Amniotic stem cell (primary cell): ENCODE measurements at regions not wholly inside any gene's neighbourhood (a gene's known extent, or its start where the extent isn't known, plus 50 kb on each side); places are given as distances from the start of the nearest gene placed in this dataset.

Experiments used
- DNase-seq: peaks from one replicate; lab custom pipeline; 2025; lab: John Stamatoyannopoulos, UW

DNA sequence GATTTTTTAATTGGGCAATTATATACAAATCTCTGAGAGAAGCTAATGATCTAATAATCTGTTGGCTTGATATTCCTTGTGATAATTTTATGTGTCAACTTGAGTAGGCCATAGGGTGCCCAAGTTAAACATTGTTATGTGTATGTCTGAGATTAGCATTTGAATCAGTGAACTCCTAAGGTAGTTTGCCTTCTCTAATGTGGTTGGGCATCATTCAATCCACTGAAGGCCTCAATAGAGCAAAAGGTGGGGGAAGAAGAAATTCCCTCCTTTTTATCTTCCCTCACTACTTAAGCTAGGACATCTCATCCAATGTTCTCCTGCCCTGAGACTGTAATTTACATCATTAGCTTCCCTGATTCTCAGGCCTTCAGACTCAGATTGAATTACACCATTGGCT lies 394.5 kb downstream of the LMO4 start:
- no peak for DNase-seq

DNA sequence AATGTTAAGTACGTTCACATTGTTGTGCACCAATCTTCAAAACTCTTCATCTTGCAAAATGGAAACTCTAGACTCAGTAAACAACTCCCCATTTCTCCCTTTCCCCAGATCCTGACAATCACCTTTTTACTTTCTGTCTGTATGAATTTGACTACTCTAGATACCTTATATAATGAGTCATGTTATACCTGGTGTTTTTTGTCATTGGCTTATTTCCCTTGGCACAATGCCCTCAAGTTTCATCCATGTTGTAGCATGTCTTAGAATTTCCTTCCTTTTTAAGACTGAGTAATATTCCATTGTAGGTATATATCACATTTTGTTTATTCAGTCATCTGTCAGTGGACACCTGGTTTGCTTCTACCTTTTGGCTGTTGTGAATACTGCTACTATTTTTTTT lies 399.5 kb downstream of the LMO4 start:
- DNase-seq: no peak

DNA sequence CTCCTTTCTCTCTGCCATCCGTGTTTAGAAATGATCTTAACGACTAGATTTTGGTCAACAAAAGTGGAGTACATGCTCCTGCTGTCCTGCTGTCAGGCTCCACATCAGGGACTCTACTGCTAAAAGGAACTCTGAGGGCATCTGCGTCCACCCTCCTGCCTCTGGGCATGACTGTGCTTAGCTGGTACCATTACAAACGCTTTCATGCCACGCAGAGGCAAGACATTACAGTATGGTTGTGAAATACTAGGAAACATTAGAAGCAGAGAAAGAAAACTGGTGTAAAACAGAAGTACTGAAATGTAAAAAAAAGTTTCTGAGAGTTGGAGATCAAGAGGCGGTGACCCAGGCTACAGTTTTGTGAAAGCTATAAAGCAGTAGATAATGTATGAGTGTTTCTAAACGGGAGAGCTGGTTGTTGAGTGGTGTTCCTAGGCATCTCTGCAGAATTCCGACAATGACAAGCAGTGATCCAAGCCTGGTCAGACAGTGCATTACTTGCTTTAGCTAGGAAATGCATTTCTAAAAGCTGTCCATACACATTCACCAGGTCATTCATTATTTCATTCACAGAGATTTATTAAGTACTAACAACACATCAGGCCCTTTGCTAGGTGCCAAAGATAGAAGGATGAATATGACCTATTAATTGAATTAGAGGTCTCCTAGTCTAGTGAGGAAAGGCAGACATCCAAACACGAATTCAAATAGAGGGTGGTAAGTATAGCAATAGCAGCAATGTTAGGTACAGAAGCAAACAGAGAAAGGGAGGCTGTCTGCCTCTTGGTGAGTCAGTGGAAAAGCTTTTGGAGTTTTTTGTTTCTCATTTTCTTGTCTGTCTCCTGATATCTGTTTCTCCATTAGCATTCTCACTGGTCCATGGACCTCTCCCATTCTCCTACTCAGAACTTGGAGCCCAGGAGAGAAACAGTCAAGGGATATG lies 401.9 kb downstream of the LMO4 start:
- no peak for DNase-seq

DNA sequence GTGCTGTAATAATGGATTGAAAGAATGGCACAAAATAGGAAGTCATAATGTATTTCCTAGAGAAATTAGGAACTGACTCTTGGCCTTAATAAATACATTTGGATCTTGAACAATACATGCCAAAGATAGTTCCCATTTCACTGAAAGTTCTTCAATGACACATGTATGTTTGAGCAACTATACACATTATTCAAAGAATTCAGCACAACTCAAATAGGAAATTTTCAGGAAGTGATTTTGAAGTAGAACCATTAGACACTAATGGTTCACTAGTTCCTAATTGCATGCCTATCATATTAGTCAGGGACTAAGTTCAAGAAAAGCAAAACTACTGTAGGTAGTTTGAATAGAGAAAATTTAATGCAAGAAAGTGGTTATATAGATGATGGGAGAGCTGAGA lies 404.7 kb downstream of the LMO4 start:
- DNase-seq: no peak

DNA sequence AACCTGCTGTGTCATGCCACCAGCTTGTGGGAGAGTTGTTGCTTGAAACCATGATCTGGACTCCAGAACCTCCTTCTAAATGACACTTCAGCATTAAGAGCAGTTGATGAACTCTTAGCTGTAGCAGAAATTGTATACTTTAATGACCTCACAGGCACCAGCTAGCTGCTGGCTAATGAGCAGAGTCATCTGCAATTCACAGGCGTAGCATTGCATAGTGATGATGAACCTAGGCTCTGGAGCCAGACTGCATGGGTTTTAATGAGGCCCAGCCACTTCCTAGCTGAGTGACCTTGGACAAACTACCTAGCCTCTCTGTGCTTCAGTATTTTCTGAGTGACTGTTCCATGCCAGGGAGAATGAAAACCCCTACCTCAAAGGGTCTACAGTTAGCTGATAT lies 407.1 kb downstream of the LMO4 start:
- no peak for DNase-seq

DNA sequence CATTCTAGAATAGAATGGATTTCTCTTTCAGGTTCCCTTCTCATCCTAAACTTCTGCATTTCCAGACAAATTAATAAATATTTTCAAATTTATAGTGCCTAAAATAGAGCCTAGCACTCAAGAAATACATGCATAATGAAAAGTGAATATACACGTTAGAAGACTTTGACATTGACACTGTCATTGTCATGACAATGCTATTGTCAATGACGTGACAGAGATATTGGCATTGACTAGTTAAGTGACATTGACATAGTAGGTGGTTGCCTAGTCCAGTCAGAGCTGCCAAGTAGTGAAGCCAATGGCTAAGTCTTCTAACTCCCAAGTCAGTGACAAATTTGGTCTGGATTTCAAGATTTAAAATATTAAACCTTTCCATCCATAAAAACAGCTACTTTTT lies 410.5 kb downstream of the LMO4 start:
- DNase-seq: no peak

DNA sequence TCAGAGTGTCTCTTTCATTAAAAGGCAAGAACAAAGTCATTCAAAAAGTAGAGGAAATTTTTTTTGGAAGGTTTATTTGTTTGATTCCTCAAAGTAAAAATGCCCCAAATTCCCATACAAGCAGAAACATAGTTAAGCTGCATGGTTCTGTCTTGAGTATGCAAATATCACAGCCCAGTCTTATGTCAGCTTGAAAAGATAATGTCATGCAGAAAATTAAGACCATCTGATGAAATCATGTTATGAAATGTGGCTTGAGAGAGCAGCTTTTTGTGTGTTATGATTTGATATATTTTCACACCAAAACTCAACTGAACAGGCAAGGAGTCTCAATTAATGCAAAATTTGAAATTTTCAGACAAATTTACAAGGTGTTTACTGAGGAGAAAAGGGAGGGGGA lies 411.0 kb downstream of the LMO4 start:
- no peak for DNase-seq

DNA sequence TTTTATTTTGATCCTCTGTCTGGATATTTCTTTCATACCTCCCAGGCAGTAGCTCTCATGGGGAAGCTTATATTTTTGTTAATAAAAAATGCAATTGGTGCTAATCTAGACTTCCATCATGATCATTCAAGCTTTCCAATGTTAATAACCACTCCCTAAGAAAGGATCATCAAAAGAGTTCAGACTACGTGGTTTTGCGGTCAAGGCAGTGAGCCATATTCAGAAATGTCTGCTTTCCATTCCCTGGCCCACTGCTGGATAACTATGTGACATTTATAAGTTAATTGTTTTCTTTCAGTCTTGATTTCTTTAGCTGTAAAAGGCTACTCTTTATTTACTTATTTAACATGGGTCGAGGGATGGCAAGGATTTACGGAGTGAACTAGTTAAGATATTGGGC lies 414.6 kb downstream of the LMO4 start:
- no peak for DNase-seq

DNA sequence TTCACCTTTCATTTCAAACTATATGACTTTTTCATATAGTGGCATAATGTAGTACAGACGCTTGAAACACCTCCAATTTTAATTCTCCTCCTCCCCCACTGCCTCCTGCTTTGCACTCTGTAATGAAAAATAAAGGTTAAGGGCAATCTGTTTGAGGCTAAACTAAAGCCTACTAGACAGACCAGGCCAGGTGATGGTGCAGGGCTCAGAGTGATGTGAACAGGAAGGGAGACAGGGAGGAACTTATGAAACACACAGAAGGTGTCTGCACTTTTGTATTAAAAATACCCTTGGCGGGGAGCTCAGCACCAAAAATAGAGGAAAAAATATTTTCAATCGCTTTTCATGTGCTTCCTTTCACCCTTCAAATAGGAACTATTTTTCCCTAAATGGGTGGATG lies 415.4 kb downstream of the LMO4 start:
- no peak for DNase-seq

DNA sequence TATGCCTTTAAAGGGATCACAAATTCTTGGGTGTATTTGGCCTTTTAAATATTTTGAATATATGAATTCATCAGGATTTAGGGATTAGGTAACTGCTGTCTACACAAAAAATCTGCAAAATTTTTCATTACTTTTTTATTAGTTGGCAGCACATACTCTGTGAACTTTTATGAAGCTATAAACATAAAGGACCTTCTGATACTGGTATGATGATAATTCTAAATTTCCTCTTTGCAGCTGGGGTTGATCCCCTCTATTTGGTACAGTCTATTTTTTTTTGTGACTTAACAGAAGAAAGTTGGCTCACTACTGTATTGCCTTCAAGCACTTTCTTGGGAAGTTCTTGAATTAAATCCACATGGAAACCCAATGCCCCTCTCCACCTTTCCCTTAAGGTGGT lies 416.1 kb downstream of the LMO4 start:
- DNase-seq: no peak

DNA sequence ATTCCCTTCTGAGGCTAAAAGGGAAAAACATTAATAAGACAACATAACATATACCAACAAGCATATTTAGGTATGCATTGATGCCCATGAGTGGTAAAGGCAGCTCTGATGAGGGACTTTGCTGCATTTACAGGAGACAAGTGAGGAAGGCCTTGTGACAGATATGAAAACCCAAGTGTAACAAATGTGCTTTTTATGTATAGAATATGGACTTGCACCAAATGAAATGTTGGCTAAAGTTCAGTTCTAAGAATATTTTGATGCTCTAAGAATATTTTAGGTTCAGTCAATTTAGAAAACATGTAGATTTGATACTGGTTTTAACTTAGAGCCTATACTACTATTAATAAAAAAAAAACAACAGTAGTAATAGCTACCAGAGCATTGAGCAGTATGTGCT lies 424.7 kb downstream of the LMO4 start:
- DNase-seq: no peak

DNA sequence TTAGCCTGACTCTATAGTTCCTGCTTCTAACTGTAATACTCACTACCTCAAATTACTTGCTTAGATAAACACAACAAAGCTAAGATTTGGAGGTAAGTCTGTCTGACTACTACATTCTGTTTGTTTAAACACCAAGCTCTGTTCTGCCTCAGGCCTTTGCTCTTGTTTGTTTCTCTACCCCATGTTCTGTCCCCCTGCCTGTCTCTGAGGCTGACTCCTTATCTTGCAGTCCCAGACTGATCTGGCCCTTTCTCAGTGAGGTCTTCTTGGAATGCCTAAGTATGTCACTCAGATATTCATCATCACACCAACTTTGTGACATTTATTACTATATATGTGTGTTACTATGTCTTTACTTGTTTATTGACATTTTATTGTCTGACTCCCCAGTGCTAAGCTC lies 425.5 kb downstream of the LMO4 start:
- DNase-seq: no peak

DNA sequence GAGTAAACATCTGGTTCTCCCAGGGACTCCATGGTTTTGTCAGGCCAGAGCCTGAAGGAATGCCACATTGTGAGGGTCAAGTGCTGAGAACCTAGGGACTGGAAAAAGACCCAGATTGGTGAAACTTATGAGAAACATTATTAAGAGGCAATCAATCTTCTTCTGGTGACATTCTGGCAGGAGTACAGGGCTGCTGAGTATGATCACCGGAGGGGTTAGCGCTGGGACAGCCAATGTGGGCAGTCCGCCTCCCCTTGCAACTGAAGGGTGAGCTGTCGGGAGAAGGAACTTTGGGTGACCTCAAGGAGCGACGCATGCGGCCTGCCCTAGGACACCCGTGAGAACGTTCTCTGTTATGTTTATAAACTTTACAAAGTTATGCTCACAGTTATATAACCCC lies 429.0 kb downstream of the LMO4 start:
- no peak for DNase-seq

DNA sequence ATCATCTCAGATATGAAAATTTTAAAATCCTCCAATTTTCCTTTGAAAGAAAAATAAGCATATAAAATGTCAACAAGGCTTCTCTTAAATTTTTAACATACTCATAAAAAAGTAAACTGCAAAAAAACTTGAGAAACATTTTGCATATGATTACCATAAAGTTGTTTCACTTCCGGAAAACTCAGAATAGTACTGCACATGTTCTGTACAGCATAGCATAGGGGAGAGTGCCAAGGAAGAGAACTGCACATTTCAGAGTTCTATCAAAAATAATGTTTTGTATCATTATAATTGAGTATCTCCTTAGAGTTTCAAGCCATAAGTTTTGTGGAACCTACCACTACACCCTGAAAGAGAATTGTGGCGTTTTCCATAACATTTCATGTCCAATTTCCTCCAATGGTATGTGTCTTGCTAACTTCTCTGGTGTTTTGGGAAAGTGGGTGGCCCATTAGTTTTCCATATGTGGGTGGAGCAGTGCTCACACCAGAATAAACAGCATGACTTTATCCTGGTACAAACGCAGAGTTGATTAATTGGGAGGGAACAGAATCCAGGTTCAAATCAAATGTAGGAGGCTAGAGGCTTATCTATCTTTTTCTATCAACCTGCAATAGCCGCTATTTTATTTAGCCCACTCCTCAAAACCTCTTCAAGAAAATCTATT lies 430.9 kb downstream of the LMO4 start:
- DNase-seq: no peak

DNA sequence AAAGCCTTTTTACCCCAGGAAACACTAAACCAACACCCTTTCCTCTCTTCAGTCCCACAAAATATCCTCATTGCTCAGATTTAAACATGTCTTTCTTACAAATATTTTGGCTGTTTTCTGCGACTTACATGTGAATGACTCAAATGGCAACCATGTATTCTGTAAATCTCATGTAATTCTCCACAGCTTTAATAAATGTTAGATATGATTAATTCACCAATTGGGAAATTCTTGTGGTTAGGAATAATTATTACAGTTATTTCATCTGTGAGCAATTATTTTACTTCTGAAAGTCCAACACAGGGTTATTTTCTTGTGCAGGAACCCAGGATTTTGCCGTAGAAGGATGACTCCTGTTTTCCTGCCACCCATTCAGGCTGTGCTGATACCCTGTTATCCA lies 431.5 kb downstream of the LMO4 start:
- DNase-seq: no peak

DNA sequence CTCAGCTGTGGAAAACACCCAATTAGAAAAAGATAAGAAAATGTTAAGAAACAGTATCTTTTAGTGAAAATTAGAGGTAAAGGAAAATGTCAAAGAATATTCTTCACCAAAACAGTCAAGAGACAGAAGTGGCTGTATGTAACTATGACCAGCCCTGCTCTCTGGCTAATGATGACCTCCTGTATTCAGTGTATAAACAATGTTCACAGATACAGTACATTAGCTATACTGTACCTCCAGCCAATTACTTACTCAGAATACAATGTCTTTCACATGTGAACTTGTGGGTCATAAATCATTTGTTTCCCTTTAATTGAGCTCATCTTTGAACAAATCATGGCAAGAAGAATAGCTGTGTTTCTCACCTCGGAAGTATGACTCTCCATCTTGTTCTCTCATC lies 432.0 kb downstream of the LMO4 start:
- no peak for DNase-seq

DNA sequence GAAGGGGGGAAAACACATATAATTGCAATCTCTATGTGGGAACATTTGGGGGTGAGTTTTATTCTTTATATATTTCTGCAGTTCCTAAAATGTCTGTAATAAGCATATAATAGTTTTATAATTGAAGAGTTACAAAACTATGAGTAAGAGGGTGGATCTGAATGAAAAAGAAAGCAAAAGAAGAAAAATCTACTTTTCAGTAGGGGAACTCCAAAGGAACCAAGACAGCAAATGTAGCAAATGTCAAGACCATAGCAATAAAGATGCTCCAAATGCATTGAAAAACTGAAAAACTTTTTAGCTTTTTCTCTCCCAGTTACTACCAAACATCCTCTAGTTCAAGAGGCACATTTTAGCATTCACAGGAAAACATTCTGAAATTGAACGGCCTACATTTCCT lies 434.8 kb downstream of the LMO4 start:
- DNase-seq: no peak

DNA sequence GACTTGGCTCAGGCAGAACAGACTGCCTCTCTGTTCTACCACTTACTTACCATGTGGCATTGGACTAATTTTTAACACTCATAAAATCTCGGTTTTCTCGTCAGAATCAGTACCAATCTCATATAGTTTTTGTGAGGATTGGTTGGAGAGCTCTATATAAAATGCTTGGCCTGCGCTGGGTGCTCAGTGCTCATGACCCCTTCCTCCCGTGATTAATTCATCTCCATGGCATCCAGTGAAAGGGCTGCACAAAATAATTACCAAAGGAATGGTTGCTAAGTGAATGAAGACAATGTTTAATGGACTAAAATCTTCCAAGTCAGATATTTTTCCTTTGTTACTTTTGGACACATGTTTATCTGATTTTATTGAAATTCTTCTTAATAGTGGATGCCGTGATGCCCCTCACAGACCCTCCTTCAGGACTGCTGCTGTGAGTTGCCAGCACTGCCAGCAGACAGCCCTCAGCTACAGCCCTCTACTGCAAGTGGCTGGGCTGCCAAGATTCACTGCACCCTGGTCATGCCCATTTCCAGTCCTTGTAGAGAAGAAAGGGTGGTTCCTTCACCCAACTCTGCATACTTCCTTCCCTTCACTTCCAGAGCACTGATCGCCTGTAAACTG lies 436.5 kb downstream of the LMO4 start:
- DNase-seq: no peak

DNA sequence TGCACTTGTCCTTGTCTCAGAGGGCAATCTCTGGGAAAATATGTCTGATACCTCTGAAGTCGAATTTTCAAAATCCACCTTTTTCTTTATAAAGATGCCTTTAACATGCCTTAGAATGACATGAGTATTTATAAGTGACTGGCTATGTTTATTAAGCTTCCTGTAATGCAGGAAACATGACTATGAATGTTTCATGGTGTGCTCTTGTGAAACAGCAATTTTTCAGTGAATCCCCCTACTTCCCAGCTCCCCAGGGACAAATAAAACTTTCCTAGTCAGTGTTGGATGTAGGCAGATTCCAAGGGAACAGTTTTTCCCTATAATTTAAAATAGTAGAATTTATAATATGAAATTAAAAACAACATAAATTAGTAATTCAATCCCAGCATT lies 437.0 kb downstream of the LMO4 start:
- no peak for DNase-seq

DNA sequence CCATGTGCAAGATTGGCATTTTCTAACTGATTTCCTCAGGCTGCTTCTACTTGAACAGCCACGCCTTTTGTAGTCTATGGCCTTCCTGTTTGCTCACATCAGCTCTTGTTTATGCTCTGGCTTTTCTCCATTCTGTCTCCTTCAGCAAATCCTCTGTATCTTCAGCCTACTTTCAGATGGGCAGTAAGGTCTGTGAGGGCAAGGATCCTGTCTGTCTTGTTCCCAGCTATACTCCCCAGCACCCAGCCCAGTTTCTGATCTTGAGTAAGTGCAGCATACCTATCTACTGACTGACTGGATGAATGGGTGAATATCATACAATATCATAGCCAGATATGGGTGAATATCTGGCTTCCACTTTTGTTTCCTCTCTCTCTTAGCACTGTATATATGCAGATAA lies 438.1 kb downstream of the LMO4 start:
- DNase-seq: no peak

DNA sequence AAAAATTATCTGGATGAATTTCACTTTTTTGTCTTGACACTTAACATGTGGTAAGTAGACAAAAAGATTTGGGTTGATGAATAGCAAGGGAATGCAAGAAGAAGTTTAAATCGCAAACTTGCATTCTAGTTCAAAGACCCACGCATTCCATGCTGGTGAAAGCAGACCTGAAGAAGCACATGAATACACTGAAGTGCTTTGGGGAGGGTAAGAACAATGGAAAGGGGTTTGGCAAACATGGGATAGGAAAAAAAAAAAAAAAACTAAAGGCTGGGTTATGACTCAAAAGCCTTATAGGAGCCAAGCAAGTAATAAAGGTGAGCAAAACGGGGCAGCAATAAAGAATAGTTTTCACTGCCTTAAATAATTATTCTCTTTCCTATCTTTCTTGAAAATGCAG lies 450.2 kb downstream of the LMO4 start:
- no peak for DNase-seq

DNA sequence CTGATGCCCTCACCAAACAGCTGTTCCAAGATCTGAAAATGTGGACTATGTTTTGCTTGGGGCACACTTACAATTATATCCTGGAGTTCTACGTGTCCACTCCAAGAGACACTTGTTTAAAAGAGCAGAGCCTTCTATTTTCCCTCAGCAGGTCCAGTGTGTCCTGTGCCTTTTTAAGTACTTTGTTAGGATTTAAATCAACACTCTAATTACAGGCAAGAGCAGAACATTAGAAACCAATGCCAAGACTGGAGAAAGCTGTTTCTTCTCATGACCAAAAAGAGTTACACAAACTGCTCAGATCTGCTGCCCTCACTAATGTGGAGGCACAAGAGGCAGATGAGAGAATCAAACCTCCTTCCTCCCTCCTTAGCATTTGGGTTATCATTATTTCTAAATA lies 452.9 kb downstream of the LMO4 start:
- DNase-seq: no peak

DNA sequence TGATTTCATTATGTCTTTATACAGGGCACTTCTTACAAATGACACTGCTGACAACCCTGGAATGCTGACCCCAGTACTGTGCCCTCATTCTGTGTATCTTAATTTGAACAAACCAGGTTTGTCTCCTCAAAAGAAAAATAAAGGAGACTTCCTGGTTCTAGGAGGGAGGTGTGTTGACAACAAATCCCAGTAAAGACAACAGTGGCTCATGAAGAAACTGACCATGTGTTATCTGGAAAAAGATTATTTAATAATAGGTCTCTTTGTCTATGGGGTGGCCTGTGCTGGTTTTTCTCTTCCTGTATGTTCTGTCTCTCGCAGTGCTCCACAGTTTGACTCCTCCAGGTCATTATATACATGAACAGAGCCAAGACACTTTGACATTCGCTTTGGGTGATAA lies 454.6 kb downstream of the LMO4 start:
- DNase-seq: no peak
